ENCODE measurements at regions not wholly inside any gene's neighbourhood (a gene's known extent, or its start where the extent isn't known, plus 50 kb on each side); places are given as distances from the start of the nearest gene placed in this dataset.
A peak's percentile ranks its signal among the peaks of the same experiment; 100 is the strongest.
"Not testable (repeated sequence)": the region's sequence is repeated elsewhere in the genome, so short reads cannot be mapped to it uniquely, and the experiment has no call there.

- H3K27me3 ChIP-seq (ENCODE audit: low read depth); DNase-seq (ENCODE audit: low spot score in 2 of 2); H3K4me1 ChIP-seq; in situ Hi-C loops (cut with MboI; ENCODE audit: low sequenced_read_pairs); H3K4me3 ChIP-seq; H3K36me3 ChIP-seq (replicated peaks); H3K9me3 ChIP-seq: not testable (repeated sequence)
Measured at GRCh38 chr14:19300838-19301237, 133.3 kb downstream of the POTEG start.

GRCh38 chr14:19303844-19304243, 130.3 kb downstream of the POTEG start:
- H3K4me1 ChIP-seq; H3K36me3 ChIP-seq (replicated peaks); H3K27me3 ChIP-seq (ENCODE audit: low read depth); DNase-seq (ENCODE audit: low spot score in 2 of 2); H3K9me3 ChIP-seq; in situ Hi-C loops (cut with MboI; ENCODE audit: low sequenced_read_pairs); H3K4me3 ChIP-seq: not testable (repeated sequence)

GRCh38 chr14:19304442-19304841, 129.7 kb downstream of the POTEG start:
- H3K4me1 ChIP-seq; in situ Hi-C loops (cut with MboI; ENCODE audit: low sequenced_read_pairs); DNase-seq (ENCODE audit: low spot score in 2 of 2); H3K36me3 ChIP-seq (replicated peaks); H3K4me3 ChIP-seq; H3K9me3 ChIP-seq; H3K27me3 ChIP-seq (ENCODE audit: low read depth): not testable (repeated sequence)

- H3K9me3 ChIP-seq; in situ Hi-C loops (cut with MboI; ENCODE audit: low sequenced_read_pairs): not testable (repeated sequence)
Measured at GRCh38 chr14:19304918-19305317, 129.2 kb downstream of the POTEG start.

DNA sequence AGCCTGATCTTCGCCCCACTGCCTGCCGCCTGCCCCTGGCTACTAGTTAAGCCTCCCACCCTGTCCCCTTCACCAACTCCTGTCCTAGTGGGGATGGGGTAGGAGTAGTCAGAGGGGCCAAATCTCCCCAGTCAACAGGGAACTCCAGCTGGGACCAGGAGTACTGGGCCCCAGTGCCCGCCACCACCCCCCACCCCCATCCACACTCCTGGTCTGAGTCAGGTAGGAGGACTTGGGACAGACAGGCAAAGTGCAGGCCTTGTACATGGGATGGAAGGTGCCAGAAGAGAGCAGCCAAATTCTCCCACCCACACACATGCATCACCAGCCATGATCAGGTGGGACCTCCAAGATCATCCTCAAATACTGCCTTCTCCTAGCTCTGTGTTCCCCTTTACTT, 128.4 kb downstream of the POTEG start:
- H3K4me1 ChIP-seq; DNase-seq (ENCODE audit: low spot score in 2 of 2): not testable (repeated sequence)

More at GRCh38 chr14:19304918-19305317, 129.2 kb downstream of the POTEG start:
- H3K27me3 ChIP-seq (ENCODE audit: low read depth); H3K36me3 ChIP-seq (replicated peaks); H3K4me1 ChIP-seq; DNase-seq (ENCODE audit: low spot score in 2 of 2); H3K4me3 ChIP-seq: not testable (repeated sequence)

DNA sequence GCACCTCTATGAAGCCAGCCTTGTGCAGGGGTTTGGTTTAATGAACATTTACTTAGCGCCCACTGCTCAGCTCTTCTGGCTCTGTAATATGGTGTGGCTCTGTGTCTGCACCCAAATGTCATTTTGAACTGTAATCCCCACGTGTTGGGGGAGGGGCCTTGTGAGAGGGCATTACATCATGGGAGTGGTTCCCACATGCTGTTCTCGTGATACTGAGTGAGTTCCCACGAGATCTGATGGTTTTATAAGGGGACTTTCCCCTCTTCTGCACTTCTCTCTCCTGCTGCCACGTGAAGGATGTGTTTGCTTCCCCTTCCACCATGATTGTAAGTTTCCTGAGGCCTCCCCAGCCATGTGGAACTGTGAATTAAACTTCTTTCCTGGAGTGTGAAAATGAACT, 127.7 kb downstream of the POTEG start:
- H3K27me3 ChIP-seq (ENCODE audit: low read depth); H3K9me3 ChIP-seq; H3K4me3 ChIP-seq; H3K4me1 ChIP-seq; H3K36me3 ChIP-seq (replicated peaks); in situ Hi-C loops (cut with MboI; ENCODE audit: low sequenced_read_pairs); DNase-seq (ENCODE audit: low spot score in 2 of 2): not testable (repeated sequence)

More for the DNA sequence above, 128.4 kb downstream of the POTEG start:
- H3K27me3 ChIP-seq (ENCODE audit: low read depth); H3K4me3 ChIP-seq; H3K9me3 ChIP-seq; H3K36me3 ChIP-seq (replicated peaks); in situ Hi-C loops (cut with MboI; ENCODE audit: low sequenced_read_pairs): not testable (repeated sequence)

GRCh38 chr14:19311023-19311422, 123.1 kb downstream of the POTEG start:
- in situ Hi-C loops (cut with MboI; ENCODE audit: low sequenced_read_pairs); DNase-seq (ENCODE audit: low spot score in 2 of 2); H3K36me3 ChIP-seq (replicated peaks); H3K27me3 ChIP-seq (ENCODE audit: low read depth); H3K4me3 ChIP-seq; H3K4me1 ChIP-seq; H3K9me3 ChIP-seq: not testable (repeated sequence)

DNA sequence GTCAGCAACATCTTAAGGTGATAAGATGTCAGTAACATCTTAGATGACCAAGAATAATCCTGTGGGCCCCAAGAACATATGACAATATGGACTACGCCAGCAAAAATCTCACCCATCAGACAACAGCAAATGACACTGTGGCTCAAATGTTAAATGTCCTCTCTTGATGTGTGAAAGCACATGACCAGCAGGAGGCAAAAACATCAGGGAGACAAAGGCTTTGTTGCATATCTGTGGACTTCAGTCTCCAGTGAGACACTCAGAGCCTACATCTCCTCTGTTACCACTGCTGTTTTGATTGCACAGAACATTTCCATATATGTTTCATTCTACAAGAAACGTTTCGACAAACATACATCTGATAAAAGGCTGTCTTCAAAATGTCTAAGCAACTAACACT, 103.5 kb downstream of the POTEG start:
- in situ Hi-C loops (cut with MboI; ENCODE audit: low sequenced_read_pairs); H3K9me3 ChIP-seq; H3K27me3 ChIP-seq (ENCODE audit: low read depth); DNase-seq (ENCODE audit: low spot score in 2 of 2); H3K4me1 ChIP-seq; H3K4me3 ChIP-seq; H3K36me3 ChIP-seq (replicated peaks): not testable (repeated sequence)

- peak in 1 of 2 experiments; percentile 8 for DNase-seq (ENCODE audit: low spot score in 2 of 2)
- in situ Hi-C loops (cut with MboI; ENCODE audit: low sequenced_read_pairs); H3K4me3 ChIP-seq: not testable (repeated sequence)
Measured at GRCh38 chr14:19337232-19338059, 96.7 kb downstream of the POTEG start.

GRCh38 chr14:19338060-19338372, 96.1 kb downstream of the POTEG start:
- H3K4me1 ChIP-seq; DNase-seq (ENCODE audit: low spot score in 2 of 2); H3K27me3 ChIP-seq (ENCODE audit: low read depth); H3K4me3 ChIP-seq; in situ Hi-C loops (cut with MboI; ENCODE audit: low sequenced_read_pairs); H3K9me3 ChIP-seq; H3K36me3 ChIP-seq (replicated peaks): not testable (repeated sequence)

More at GRCh38 chr14:19337232-19338059, 96.7 kb downstream of the POTEG start:
- H3K36me3 ChIP-seq (replicated peaks); H3K4me1 ChIP-seq; H3K27me3 ChIP-seq (ENCODE audit: low read depth); H3K9me3 ChIP-seq: not testable (repeated sequence)

DNA sequence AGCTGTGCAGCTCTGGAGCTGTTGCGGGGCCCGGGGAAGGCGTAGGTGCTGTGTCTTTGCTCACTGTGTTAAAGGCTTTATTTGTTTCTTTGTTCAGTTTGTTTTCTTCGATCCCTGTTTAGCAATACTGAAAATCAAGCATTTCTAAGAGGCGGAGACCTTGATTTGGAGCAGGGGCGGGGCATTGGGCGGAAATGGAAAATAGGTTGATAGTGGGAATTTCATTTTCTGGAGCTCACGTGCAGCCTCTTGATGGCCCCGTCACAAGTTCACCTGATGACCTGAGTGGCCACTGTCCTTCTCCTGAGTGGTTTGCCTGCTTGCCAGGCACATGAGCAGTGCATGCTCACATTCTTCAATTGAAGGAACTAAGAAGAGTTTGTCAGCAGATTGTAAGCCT, 93.2 kb downstream of the POTEG start:
- H3K36me3 ChIP-seq (replicated peaks); H3K4me1 ChIP-seq; H3K4me3 ChIP-seq; in situ Hi-C loops (cut with MboI; ENCODE audit: low sequenced_read_pairs); H3K27me3 ChIP-seq (ENCODE audit: low read depth); DNase-seq (ENCODE audit: low spot score in 2 of 2); H3K9me3 ChIP-seq: not testable (repeated sequence)

DNA sequence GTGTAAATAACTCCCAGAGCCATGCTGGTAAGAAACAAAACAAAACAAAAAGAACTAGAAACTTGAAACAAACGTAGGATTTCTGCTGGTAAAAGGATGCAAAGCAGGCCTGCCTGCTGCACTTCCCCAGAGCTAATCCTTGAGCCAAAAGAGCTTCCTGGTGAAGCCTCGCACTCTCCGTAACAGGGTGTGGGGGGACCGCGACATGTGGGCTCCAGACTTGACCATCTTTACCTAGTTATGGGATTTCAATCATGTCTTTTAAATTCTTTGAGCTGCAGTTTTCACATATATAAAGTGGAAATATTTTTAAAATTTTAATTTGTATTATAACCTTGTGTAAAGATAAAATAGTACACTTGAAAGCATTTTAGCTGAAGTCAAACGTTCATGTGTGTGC, 92.5 kb downstream of the POTEG start:
- H3K4me1 ChIP-seq; H3K36me3 ChIP-seq (replicated peaks); H3K9me3 ChIP-seq; in situ Hi-C loops (cut with MboI; ENCODE audit: low sequenced_read_pairs); H3K27me3 ChIP-seq (ENCODE audit: low read depth); H3K4me3 ChIP-seq; DNase-seq (ENCODE audit: low spot score in 2 of 2): not testable (repeated sequence)

DNA sequence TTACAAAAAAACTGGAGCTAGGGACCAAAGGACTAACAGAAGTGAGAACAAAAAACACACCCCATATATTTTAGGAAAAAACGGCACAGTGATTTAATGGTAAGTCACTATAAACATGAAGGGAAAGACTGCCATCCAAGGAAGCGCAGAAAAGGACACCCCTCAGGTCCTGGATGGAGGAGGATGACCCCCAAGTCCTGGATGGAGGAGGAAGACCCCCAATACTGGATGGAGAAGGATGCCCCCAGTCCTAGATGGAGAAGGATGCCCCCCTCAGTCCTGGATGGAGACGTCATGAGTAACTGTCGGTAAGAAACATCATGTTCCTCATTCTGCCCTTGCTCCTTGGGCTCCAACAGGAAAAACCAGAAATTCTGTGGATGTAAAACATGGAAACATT, 89.9 kb downstream of the POTEG start:
- DNase-seq (ENCODE audit: low spot score in 2 of 2); H3K4me3 ChIP-seq; H3K36me3 ChIP-seq (replicated peaks); H3K9me3 ChIP-seq; H3K4me1 ChIP-seq; in situ Hi-C loops (cut with MboI; ENCODE audit: low sequenced_read_pairs); H3K27me3 ChIP-seq (ENCODE audit: low read depth): not testable (repeated sequence)

- H3K4me3 ChIP-seq; DNase-seq (ENCODE audit: low spot score in 2 of 2); H3K4me1 ChIP-seq; H3K36me3 ChIP-seq (replicated peaks); in situ Hi-C loops (cut with MboI; ENCODE audit: low sequenced_read_pairs); H3K27me3 ChIP-seq (ENCODE audit: low read depth); H3K9me3 ChIP-seq: not testable (repeated sequence)
Measured at GRCh38 chr14:19344689-19345088, 89.5 kb downstream of the POTEG start.

- H3K27me3 ChIP-seq (ENCODE audit: low read depth); in situ Hi-C loops (cut with MboI; ENCODE audit: low sequenced_read_pairs); H3K9me3 ChIP-seq; H3K4me1 ChIP-seq; H3K4me3 ChIP-seq; H3K36me3 ChIP-seq (replicated peaks); DNase-seq (ENCODE audit: low spot score in 2 of 2): not testable (repeated sequence)
Measured at GRCh38 chr14:19345298-19345911, 88.7 kb downstream of the POTEG start.
